Choroid plexus epithelial cell (primary cell): ENCODE measurements at regions not wholly inside any gene's neighbourhood (a gene's known extent, or its start where the extent isn't known, plus 50 kb on each side); places are given as distances from the start of the nearest gene placed in this dataset.

Experiments
- DNase-seq: peaks from one replicate; pipeline ENCODE4 v3.0.0-alpha.2; 2010; ENCODE audit warnings: low read depth
- H3K4me3 ChIP-seq: 2 replicates; pipeline ENCODE4 v1.5.1; 2011; ENCODE audit warnings: low read depth, mild to moderate bottlenecking, control low read depth, low read length, moderate library complexity
- CTCF ChIP-seq: conservative IDR thresholded peaks from 2 replicates; pipeline ENCODE4 v1.5.1; 2011; ENCODE audit warnings: low read depth, mild to moderate bottlenecking, control low read depth, inconsistent platforms, low read length, moderate library complexity

- no peak for DNase-seq
- H3K4me3 ChIP-seq: no peak overlapping the region
- TF ChIP-seq CTCF: no peak
Measured at GRCh38 chr11:70675697-70676374, 277.5 kb downstream of the CTTN start.

GRCh38 chr11:70677232-70677916 lies 279.0 kb downstream of the CTTN start:
- no peak for TF ChIP-seq CTCF
- DNase-seq: no peak

GRCh38 chr11:70678931-70679900 lies 280.9 kb downstream of the CTTN start:
- DNase-seq: no peak
- no peak for TF ChIP-seq CTCF
- H3K4me3 ChIP-seq: no peak overlapping the region

More at GRCh38 chr11:70677232-70677916, 279.0 kb downstream of the CTTN start:
- H3K4me3 ChIP-seq: no peak overlapping the region

GRCh38 chr11:70680781-70681281 lies 282.5 kb downstream of the CTTN start:
- no peak for TF ChIP-seq CTCF
- DNase-seq: no peak
- H3K4me3 ChIP-seq: no peak overlapping the region

- no peak for DNase-seq
- TF ChIP-seq CTCF: no peak
- H3K4me3 ChIP-seq: no peak overlapping the region
Measured at GRCh38 chr11:70682056-70682455, 283.7 kb downstream of the CTTN start.

GRCh38 chr11:70682760-70683159 lies 284.4 kb downstream of the CTTN start:
- TF ChIP-seq CTCF: no peak
- DNase-seq: no peak

More at GRCh38 chr11:70682760-70683159, 284.4 kb downstream of the CTTN start:
- no peak overlapping the region for H3K4me3 ChIP-seq
